ENCODE measurements at regions not wholly inside any gene's neighbourhood (a gene's known extent, or its start where the extent isn't known, plus 50 kb on each side); places are given as distances from the start of the nearest gene placed in this dataset.

DNA sequence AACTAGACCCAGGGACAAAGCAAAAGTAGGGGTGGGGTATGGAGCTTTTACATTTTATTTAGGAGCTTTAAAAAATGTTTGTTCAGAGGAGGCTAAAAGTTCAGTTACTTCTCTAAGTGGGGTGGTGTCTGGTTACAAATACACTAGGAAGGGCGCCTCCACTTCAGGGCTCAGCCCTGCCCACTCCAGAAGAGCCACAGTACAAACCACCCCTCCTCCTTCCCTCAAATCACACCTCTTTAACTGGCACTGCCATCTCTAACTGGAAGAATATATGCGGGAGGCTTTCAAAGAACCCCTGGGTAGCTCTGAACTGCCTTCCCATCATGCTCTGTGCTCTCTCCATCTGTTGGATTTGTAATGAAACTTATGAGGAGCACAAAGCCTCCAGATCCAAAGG is 98.8 kb upstream of the NFIB start:
- TF ChIP-seq, protein P1, sequence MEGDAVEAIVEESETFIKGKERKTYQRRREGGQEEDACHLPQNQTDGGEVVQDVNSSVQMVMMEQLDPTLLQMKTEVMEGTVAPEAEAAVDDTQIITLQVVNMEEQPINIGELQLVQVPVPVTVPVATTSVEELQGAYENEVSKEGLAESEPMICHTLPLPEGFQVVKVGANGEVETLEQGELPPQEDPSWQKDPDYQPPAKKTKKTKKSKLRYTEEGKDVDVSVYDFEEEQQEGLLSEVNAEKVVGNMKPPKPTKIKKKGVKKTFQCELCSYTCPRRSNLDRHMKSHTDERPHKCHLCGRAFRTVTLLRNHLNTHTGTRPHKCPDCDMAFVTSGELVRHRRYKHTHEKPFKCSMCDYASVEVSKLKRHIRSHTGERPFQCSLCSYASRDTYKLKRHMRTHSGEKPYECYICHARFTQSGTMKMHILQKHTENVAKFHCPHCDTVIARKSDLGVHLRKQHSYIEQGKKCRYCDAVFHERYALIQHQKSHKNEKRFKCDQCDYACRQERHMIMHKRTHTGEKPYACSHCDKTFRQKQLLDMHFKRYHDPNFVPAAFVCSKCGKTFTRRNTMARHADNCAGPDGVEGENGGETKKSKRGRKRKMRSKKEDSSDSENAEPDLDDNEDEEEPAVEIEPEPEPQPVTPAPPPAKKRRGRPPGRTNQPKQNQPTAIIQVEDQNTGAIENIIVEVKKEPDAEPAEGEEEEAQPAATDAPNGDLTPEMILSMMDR (conservative IDR thresholded peaks at IDR 0.05; ENCODE audit: low read depth in 2 of 2): no peak
- TF ChIP-seq POLR2AphosphoS5 (IDR thresholded peaks at IDR 0.05; ENCODE audit: low read depth): no peak
- TF ChIP-seq EZH2phosphoT487 (IDR thresholded peaks at IDR 0.05; ENCODE audit: unreplicated experiment): no peak
- TF ChIP-seq, protein P2, sequence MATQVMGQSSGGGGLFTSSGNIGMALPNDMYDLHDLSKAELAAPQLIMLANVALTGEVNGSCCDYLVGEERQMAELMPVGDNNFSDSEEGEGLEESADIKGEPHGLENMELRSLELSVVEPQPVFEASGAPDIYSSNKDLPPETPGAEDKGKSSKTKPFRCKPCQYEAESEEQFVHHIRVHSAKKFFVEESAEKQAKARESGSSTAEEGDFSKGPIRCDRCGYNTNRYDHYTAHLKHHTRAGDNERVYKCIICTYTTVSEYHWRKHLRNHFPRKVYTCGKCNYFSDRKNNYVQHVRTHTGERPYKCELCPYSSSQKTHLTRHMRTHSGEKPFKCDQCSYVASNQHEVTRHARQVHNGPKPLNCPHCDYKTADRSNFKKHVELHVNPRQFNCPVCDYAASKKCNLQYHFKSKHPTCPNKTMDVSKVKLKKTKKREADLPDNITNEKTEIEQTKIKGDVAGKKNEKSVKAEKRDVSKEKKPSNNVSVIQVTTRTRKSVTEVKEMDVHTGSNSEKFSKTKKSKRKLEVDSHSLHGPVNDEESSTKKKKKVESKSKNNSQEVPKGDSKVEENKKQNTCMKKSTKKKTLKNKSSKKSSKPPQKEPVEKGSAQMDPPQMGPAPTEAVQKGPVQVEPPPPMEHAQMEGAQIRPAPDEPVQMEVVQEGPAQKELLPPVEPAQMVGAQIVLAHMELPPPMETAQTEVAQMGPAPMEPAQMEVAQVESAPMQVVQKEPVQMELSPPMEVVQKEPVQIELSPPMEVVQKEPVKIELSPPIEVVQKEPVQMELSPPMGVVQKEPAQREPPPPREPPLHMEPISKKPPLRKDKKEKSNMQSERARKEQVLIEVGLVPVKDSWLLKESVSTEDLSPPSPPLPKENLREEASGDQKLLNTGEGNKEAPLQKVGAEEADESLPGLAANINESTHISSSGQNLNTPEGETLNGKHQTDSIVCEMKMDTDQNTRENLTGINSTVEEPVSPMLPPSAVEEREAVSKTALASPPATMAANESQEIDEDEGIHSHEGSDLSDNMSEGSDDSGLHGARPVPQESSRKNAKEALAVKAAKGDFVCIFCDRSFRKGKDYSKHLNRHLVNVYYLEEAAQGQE (IDR thresholded peaks at IDR 0.05; ENCODE audit: unreplicated experiment): no peak
- no peak for TF ChIP-seq EZH2 (IDR thresholded peaks at IDR 0.05; ENCODE audit: low read depth, unreplicated experiment)
- TF ChIP-seq ZNF331 (CRISPR knock-in tag; IDR thresholded peaks at IDR 0.05; ENCODE audit: low read depth): no peak
